Stomach (tissue), 8 donors: ENCODE measurements at regions not wholly inside any gene's neighbourhood (a gene's known extent, or its start where the extent isn't known, plus 50 kb on each side); places are given as distances from the start of the nearest gene placed in this dataset.

ENCODE experiments used
- DNase-seq, 2 donors: peaks; one replicate each; pipeline versions ENCODE4 v3.0.0 to v3.0.0-alpha.2; 2013 to 2019
- H3K27ac ChIP-seq, 5 donors: fragments of 200-600 bp in 4 of 5; sonication (generic) in 4 of 5; one replicate each; pipeline ENCODE4 v1.5.1; 2013 to 2019; ENCODE audit warnings: mild to moderate bottlenecking in 1 of 5, moderate library complexity in 1 of 5
- H3K27me3 ChIP-seq, 3 donors: fragments of 200-600 bp; sonication (generic); one replicate each; pipeline ENCODE4 v1.5.1; 2017 to 2019; ENCODE audit warnings: mixed run types in 1 of 3
- H3K36me3 ChIP-seq, 4 donors: fragments of 200-600 bp; sonication (generic); 1 replicate in 3 of 4; 2 replicates in 1 of 4; pipeline ENCODE4 v1.5.1; 2016 to 2019
- H3K4me1 ChIP-seq, 4 donors: fragments of 200-600 bp; sonication (generic); one replicate each; pipeline ENCODE4 v1.5.1; 2016 to 2019
- H3K4me3 ChIP-seq, 4 donors: fragments of 200-600 bp; sonication (generic) in 3 of 4; one replicate each; pipeline ENCODE4 v1.5.1; 2016 to 2019; ENCODE audit warnings: mild to moderate bottlenecking in 1 of 4
- H3K9me3 ChIP-seq, 4 donors: fragments of 200-600 bp; sonication (generic); one replicate each; pipeline ENCODE4 v1.5.1; 2016 to 2019
- CTCF ChIP-seq, 7 experiments: fragments of 450-650 bp in 4 of 7; fragments of 200-600 bp in 3 of 7; sonication (generic) in 3 of 7; IDR thresholded peaks; one replicate each; pipeline ENCODE4 v1.5.1; 2016 to 2019; ENCODE audit warnings: antibody characterized with exemption in 7 of 7, control low read depth in 2 of 7, mild to moderate bottlenecking in 1 of 7
- EP300 ChIP-seq: sonication (generic); formaldehyde crosslinking; IDR thresholded peaks from one replicate; pipeline ENCODE4 v1.6.1; 2017; ENCODE audit warnings: antibody characterized with exemption
- POLR2A ChIP-seq, 4 donors: fragments of 450-650 bp; IDR thresholded peaks; one replicate each; pipeline ENCODE4 v1.6.1; 2016; ENCODE audit warnings: antibody characterized with exemption in 4 of 4, control low read depth in 2 of 4, mild to moderate bottlenecking in 1 of 4, moderate library complexity in 1 of 4
- POLR2AphosphoS5 ChIP-seq, 3 donors: sonication (generic); formaldehyde crosslinking; IDR thresholded peaks; one replicate each; pipeline ENCODE4 v1.6.1; 2016; ENCODE audit warnings: antibody characterized with exemption in 3 of 3
- WGBS, 5 donors: extraction: QIAGEN DNeasy Blood & Tissue Kit in 3 of 5; methylation state at CpG; one replicate each; pipeline versions ENCODE4 v1.1.5 to v1.1.7; 2013 to 2018; 5-methylcytosine and 5-hydroxymethylcytosine counted together
- intact Hi-C: fragments of 100-400 bp; cut with DNase I; formaldehyde crosslinking; loops from one replicate; pipeline ENCODE4 v1.15.1; 2023; ENCODE audit warnings: low total_unique reads
- donor health status: healthy with polysubstance abuse.
- donor health status: Bipolar disorder and iron deficiency.
- donor health status: healthy.

GRCh38 chr19:27794494-27795042 is 1418.4 kb downstream of the UQCRFS1 start:
- peak overlapping the region; percentile 71 to 91 (median 90) for H3K27ac ChIP-seq

GRCh38 chr19:27793644-27794493 is 1419.1 kb downstream of the UQCRFS1 start:
- Histone ChIP-seq H3K27ac (peak overlapping the region; percentile 86 to 91 (median 90)), H3K4me3 (peak overlapping the region; percentile 61 to 83 (median 78)), H3K9me3 (no peaks in the 10 kb centered on the region), H3K27me3 (no peaks in the 10 kb centered on the region), H3K4me1 (peaks cover 5 to 42% (median 33%) of the 10 kb centered on the region in 4 donors), H3K36me3 (peaks cover 0 to 16% (median 10%) of the 10 kb centered on the region in 4 donors)
- TF ChIP-seq POLR2AphosphoS5 (IDR thresholded peaks at IDR 0.05) (peak; percentile 83 to 94 (median 91)), CTCF (IDR thresholded peaks at IDR 0.05) (no peak), POLR2A (IDR thresholded peaks at IDR 0.05) (peak in 1 of 4 donors; percentile 53), EP300 (no peak)
- intact Hi-C loops = no loop called here
- DNase-seq = peak; percentile 92 to 98
- WGBS, 5 donors = 0 to 1% (median 0%) methylated on average over 34 to 51 of the region's 51 CpGs

More at GRCh38 chr19:27794494-27795042, 1418.4 kb downstream of the UQCRFS1 start:
- WGBS, 5 donors = 5 to 14% (median 10%) methylated on average over 14 to 15 of the region's 15 CpGs
- peak in 1 of 2 donors; percentile 51 for DNase-seq
- H3K4me1 ChIP-seq = peaks cover 5 to 42% (median 33%) of the 10 kb centered on the region in 4 donors
- H3K27me3 ChIP-seq = no peaks in the 10 kb centered on the region
- no peaks in the 10 kb centered on the region for H3K9me3 ChIP-seq
- peaks cover 0 to 21% (median 14%) of the 10 kb centered on the region in 4 donors for H3K36me3 ChIP-seq
- intact Hi-C loops = no loop called here
- TF ChIP-seq EP300 = no peak
- no peak for TF ChIP-seq POLR2A (IDR thresholded peaks at IDR 0.05)
- no peak for TF ChIP-seq POLR2AphosphoS5 (IDR thresholded peaks at IDR 0.05)
- no peak for TF ChIP-seq CTCF (IDR thresholded peaks at IDR 0.05)
- H3K4me3 ChIP-seq = peak overlapping the region; percentile 61 to 83 (median 78)

- intact Hi-C loops = no loop called here
Observed at GRCh38 chr19:27793128-27793643, 1419.8 kb downstream of the UQCRFS1 start.

More at GRCh38 chr19:27793128-27793643, 1419.8 kb downstream of the UQCRFS1 start:
- Histone ChIP-seq H3K36me3 (peaks cover 0 to 9% (median 6%) of the 10 kb centered on the region in 4 donors), H3K27ac (peak overlapping the region; percentile 86 to 91 (median 90)), H3K27me3 (no peaks in the 10 kb centered on the region), H3K4me3 (peak overlapping the region; percentile 61 to 83 (median 78)), H3K4me1 (peaks cover 5 to 42% (median 33%) of the 10 kb centered on the region in 4 donors), H3K9me3 (no peaks in the 10 kb centered on the region)
- TF ChIP-seq POLR2AphosphoS5 (IDR thresholded peaks at IDR 0.05) (no peak), POLR2A (IDR thresholded peaks at IDR 0.05) (no peak), CTCF (IDR thresholded peaks at IDR 0.05) (no peak), EP300 (no peak)
- 0 to 1% (median 0%) methylated on average over 20 of the region's 20 CpGs for WGBS, 5 donors
- peak; percentile 71 to 91 for DNase-seq
